HG03571 (cell line): ENCODE measurements at regions not wholly inside any gene's neighbourhood (a gene's known extent, or its start where the extent isn't known, plus 50 kb on each side); places are given as distances from the start of the nearest gene placed in this dataset.

Experiments used
- ATAC-seq: cut with Tn5 transposase; IDR thresholded peaks from one replicate; pipeline ENCODE4 v1.9.1; 2021; ENCODE audit not compliant: unreplicated experiment

DNA sequence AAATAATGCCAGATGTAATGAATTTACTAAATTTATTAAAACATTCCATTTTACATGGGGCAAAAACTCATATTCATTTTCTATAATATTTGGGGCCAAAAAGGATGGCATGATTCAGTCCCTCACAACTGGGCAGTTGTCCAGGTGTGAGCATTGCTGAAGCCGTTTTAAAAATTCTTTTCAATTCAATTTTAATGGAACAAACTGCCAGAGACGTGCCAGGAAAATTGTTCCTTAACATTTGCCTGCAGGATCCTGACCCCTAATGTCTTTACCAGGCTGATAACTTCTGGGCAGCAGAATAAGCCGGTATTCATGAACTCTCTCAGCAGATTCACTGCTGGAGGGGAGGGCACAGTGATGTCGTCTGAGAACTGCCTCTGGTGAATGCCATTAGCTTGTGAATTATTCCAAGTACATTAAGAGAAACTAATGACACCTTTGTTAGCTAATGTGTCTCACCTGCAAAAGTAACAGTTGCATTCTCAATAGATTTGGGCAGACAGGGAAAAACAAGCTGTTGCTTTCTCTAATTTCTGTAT lies 1445.1 kb upstream of the TENM3 start:
- ATAC-seq = no peak

DNA sequence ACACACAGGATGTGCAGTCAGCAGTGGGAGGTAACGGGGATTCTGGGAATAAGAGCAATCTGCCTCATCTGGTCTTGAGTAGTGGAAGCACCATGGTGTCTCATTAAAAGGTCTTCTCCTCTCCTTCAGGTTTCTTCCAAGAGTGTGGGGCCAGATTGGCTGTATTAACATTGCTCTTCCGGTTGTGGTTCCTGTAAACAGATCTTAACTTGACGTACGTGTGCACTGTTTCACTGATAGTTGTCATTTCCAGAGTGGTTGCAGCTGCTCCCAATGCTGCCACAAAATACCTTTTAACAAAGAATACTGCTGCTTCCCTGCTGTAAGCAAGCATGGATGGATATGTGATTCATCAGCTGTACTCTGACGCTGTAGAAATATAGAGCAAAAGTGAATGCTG lies 1443.4 kb upstream of the TENM3 start:
- ATAC-seq = no peak

DNA sequence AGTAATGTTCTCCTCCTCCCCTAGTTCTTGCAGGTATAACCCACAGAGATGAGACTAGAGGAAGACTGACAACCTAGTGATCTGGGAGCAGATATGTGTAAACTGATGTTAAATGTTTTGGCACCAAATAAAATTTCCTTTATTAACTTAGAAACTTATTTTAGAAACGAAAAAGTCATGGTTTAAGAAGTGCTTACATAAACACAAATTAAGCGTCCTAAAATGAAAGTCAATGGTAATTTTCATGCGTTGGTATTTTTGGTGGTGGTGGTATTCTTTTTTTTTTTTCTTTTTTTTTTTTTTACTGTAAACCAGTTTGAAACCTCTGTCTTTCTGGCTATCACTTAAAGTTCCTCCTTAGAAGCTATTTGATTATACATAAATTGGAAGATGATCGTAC lies 1438.1 kb upstream of the TENM3 start:
- no peak for ATAC-seq

GRCh38 chr4:180808862-180809261 lies 1434.3 kb upstream of the TENM3 start:
- no peak for ATAC-seq

DNA sequence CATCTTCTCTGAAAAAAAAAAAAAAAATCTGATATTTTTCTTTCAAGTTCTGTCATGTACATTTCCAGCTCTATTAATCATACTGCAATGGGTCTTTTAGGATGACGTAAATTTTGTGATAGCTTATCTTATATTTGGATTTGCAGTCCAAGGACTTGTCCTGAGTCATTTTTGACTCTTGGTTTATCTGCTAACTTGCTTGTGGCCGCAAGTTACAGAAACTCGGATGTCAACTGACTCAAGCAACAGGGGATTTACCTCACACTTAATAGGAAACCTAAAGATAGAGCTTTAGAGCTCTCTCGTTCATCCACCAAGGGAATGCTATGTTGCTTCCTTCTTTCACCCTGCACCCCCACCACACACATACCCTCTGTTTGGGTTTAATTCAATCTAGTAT lies 1433.8 kb upstream of the TENM3 start:
- ATAC-seq = no peak

- no peak for ATAC-seq
These were observed 1432.6 kb upstream of the TENM3 start for GRCh38 chr4:180810581-180810980.

DNA sequence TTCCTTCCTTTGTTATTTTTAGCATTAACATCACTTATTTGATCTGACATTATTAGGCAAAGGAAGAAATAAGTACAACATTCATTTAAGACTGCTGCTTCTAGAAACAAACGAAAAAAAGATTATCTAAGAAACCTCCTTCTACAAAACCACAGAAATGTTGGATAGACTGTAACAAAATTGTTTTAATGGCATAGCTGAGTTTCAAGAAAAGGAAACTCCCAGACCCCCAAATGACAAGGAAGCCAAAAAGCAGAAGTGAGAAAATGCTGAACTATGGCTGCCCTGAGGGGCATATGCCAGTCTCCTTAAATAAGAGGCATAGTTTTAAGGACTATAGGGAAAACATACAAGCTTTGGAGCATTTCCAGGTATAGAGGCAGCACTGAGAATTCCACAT lies 1431.6 kb upstream of the TENM3 start:
- ATAC-seq = no peak

DNA sequence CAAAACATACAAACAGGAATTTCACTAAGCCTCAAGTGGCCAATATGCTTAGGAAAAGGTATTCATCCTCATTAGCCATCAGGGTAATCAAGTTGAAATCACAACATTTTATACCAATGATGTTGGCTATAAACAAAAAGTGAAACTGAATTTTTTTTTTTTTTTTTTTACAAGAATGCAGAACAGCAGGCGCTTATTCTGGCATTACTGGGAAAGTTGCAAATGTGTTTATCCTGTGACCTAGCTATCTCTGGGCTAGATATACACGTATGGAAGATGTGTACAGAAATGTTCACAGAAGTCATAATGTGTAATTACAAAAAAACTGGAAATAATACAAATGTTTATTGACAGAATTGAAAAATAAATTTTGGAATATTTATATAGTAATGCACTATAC lies 1430.4 kb upstream of the TENM3 start:
- ATAC-seq = no peak

DNA sequence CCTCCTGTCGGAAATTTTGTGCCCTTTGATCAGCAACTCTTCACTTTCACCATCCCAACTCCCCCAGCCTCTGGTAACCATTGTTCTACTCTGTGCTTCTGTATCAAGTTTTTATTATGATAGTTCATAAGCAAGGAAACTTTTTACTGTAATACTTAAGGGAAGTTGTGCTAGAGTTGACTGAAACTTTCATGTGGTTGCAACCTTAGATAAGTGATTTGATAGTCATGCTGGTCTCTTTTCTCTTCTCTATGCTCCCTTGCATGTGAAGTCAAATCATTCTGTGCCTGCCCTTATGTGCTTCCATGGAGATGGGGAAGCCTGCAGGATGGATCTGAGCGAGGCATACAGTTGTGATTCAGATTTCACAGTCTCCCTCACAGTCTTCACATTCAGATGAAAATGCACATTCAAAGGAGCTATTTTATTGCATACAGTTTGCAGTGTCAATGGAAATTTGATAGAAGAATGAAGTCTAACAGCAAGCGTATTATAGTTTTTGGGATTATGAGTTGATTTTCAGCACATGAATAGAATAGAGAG lies 1428.3 kb upstream of the TENM3 start:
- no peak for ATAC-seq

DNA sequence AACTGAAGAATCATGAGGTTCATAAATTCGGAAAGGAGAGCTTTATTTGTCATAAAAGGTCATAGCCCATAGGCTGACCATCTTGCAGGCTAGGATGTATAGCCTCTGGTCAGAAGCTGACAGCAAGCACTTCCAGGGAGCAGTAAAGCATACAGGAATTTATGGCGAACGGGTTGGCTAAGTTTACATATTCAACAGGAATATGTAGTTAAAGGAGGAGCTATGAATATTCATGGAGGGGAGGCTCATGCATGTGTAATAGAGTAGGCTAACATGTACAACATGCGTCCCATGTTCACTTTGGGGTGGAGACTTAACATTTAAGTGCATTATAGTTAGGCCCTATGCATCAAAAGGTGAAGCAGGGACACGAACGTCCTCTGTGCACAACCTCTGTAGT lies 1425.7 kb upstream of the TENM3 start:
- no peak for ATAC-seq

DNA sequence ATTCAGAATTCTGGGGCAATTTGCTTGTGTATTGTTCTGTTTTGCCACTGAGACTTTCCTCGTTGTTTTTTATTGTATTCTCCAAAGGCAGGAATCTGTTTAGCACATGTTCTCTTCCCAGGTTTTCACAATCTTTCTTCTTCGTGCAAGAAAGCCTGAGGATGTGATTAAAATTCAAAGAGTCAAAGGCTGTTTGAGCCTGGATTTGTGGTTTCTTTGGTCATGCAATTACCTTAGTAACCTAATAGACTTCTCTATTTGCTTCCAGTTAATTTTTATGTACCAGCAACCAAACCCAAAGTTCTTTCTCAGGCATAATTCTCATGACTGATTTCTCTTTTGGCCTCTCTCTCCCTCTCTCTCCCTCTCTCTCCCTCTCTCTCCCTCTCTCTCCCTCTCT lies 1420.1 kb upstream of the TENM3 start:
- no peak for ATAC-seq

DNA sequence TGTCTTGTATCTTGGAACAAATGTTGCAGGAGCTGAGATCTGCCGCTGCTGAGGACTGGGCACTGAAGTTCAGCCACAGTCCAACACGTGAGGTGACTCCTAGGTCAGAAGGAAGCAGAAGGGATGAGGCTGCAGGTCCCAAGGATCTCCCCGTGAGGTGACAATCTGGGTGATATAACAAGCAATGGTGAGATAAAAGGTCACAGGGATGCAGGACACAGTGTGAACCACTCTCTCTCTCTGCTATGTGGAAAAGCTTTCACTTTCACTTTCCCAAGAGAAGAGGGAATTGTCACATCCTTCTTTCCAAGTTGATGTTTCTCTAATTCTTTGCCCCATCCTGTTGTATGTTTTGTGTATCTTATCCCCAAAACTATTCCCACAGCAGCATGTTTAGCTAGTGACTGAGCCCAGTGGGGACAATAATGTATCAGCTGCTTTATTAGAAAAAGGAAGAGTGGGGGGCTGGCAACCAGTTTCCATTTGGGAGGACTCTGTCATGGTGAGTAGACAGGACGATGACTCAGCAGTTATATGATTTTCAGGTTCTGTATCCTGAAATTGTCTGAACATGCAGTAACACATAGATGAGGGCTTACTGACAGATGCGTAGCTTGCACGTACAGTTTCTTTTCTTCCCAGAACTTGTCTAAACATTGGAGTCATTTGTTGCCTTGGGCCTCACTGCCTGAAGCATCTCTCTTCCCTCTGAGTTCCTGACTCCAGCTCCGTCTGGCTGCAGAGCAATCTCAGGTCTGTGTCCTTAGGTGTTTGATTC lies 1415.8 kb upstream of the TENM3 start:
- no peak for ATAC-seq

GRCh38 chr4:180828455-180829018 lies 1414.7 kb upstream of the TENM3 start:
- no peak for ATAC-seq

GRCh38 chr4:180832073-180832472 lies 1411.1 kb upstream of the TENM3 start:
- no peak for ATAC-seq

DNA sequence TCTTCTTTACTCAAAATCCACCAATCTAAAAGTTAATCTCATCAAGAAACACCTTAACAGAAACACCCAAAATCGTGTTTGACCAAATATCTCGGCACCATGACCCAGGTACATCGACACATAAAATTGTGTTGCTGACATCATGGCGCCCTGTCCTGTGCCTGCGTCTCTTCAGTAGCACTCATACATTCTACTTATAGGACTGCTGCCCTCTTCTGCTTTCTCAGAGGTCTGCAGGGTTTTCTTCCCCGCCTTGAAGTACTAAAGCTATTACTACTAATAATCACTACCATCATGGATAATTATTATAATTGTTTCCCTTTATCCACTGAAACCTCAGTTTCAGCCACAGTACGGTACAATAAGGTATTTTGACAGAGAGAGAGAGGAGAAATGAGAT lies 1403.1 kb upstream of the TENM3 start:
- ATAC-seq = no peak

- no peak for ATAC-seq
These were observed 1392.8 kb upstream of the TENM3 start for GRCh38 chr4:180850318-180850940.

GRCh38 chr4:180852738-180853137 lies 1390.5 kb upstream of the TENM3 start:
- no peak for ATAC-seq

DNA sequence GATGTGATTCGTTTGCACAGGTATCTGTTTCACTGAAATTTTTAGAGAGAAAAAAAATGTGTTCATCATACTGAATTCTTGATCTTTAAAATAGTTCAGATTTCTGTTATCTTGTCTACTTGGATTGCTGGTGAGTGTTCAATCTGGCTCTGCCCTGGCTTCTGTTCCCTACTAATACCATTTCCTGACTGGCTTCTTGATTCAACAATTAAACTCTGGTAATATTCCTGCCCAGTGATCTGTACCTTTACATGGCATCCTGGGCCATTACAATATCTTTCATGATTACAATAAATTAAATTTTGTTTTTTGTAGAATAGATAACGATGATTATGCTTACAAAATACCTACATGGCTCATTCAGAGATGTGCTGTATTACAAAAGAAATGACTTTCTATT lies 1388.0 kb upstream of the TENM3 start:
- ATAC-seq = no peak

GRCh38 chr4:180860089-180860720 lies 1383.0 kb upstream of the TENM3 start:
- no peak for ATAC-seq

DNA sequence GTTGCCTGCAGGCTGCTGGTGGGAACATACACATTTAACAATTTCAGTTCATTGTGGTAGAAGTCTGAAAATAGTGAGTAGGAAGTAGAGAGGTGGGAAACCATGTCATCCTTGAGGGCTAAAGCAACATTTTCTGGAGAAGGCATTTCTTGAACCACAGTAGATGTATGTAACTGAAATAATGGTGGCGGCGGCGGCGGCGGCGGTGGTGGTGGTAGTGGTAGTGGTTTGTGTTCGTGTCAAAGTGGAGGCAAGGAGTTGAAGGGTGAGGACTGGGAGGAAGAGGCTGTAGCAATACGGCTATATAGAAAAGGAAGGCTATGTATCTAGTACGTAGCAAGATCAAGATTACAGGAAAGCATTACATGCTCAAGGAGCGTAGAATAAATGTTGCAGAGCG lies 1381.6 kb upstream of the TENM3 start:
- ATAC-seq = no peak

GRCh38 chr4:180866933-180867643 lies 1376.1 kb upstream of the TENM3 start:
- no peak for ATAC-seq
